ENCODE measurements at regions not wholly inside any gene's neighbourhood (a gene's known extent, or its start where the extent isn't known, plus 50 kb on each side); places are given as distances from the start of the nearest gene placed in this dataset.

DNA sequence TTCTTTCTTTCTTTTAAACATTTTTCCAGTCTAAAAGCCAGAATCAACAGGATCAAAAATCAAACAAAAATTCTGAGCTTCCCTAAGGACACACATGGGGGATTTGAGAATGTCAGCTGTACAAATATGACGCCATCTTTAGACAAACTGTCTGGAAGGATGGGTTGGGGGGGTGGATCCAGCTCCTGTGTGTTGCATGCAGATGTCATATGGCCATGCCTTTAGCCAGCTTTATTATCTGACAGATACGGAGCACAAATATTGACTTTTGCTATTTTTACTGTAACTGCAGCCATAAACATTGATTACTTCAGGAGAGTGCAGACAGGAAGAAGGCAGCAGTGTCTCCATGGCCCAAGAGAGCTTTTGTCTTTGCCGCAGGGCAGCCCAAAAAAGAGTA is 279.4 kb upstream of the ELAC2 start:
- no peak for DNase-seq

DNA sequence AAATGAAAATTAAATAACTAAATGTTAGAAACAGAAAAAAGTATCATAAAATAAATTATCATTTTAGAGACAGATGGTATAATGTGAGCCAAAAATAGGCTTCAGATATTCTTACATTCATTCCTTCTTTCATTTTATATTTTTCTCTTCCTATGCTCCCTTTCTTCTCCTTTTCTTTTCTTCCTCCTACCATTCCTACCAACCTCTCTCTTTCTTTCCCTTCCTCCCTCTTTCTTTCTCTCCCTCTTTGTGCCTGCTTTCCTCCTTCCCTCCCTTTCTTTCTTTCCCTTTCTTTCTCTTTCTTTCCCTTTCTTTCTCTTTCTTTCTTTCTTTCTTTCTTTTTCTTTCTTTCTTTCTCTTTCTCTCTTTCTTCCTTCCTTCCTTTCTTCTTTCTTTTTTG is 275.6 kb upstream of the ELAC2 start:
- DNase-seq = no peak

DNA sequence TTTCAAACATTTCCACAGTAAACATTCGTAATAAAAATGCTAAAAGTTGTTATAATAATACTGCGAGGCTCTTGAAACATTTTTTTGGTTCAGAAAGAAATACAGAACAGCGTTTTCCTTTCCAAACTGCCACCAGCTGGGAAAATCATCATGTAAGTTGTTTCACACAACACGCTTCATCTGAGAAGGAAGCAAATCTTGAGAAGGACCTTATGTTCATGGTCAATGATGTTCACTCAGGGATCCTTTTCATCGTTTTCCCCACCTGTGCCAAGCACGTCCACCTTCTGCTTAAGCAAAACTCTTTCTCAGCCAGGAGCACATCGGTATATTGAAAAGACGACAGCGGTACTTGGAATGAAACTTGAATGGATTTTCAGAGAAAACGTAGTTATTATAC is 274.5 kb upstream of the ELAC2 start:
- DNase-seq = no peak

DNA sequence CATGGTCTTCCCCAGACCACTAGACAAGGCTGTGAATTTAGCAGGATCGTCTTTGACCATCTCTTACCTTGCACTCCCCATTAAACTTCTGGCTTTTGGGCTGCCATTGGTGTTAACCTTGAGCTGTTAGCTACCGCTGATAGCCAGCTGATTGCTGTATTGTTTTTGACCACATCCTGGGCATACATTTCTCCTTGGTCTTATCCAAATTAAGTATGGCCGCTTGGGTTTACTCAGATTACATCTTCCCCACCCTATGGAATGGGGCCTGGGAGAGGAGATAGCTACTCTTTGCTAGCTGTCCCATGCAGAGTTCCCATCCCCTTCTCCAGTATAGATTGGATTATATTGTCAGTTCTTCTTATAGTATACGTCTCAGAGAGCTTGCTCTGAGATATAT is 270.4 kb upstream of the ELAC2 start:
- DNase-seq = no peak

DNA sequence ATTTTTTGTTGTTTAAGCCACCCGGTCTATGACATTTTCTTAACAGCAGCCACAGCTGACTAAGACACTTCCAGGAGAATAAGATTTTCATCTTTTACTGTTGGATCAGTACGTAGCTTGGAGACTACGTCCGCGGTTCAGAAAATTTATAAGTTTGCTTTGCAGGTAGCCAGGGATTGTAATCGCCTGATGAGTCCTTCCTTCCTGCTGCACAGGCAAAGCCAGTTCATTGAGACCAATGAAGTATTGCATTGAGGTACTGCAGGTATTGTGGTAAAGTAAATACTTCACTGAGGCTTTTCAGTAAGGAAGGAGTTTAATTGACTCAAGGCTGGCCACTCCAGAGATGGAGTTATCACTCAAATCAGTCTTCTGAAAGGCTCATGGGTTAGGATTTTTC is 269.4 kb upstream of the ELAC2 start:
- DNase-seq = no peak

DNA sequence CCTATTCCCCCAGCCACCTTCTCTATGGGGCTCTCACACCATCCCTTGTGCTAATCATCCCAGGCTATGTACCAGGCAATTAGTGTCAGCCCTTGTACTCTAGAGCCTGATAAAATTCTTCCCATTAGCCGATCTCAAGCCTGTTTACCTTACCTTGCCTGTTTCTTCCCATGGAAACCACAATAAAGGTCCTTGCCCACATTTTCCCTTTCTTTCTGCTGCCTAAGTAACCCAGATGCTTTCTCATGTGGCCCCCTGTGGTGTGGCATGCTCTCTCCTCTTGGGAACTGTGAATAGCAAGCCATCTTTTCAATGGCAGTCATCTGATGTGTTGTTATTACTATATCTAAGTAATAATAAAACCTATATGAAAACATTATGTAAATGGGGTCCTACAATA is 265.8 kb upstream of the ELAC2 start:
- DNase-seq = no peak

DNA sequence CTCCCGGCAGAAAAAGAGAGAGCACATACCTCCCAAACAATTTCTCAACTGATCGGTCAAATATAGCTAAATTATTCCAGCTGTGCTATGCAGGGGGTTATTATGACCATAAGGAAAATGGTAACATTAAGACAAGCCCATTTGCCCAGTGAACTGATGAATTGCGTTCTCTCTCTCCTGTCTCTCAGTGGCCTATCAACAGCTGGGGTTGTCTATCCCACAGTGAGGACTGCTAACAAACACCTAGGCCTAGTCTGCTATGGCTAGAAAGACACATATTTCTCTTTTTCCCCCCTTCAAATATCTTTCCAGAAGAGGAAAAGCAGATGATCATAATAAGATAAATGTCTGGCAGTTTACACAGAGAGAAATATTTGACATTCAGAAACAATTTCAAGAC is 263.8 kb upstream of the ELAC2 start:
- no peak for DNase-seq

DNA sequence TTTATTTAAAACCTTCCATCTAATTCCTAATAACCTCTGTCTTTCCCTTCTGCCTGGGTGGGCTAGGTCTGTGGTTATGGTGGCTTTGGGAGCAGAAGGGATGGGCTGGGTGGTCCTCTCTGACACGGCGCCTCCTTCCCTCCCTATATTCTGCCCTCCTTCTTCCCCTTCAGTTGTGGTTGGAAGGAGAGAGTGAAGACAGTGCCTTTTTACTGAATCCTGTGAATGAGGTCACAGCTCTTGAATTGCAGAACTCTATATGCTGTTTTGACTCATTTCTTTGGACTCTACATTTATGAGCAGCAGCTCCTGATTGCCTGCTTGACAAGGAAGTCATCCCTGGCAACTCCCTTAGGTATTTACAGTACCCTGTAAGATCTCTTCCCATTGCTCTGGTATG is 256.0 kb upstream of the ELAC2 start:
- no peak for DNase-seq

DNA sequence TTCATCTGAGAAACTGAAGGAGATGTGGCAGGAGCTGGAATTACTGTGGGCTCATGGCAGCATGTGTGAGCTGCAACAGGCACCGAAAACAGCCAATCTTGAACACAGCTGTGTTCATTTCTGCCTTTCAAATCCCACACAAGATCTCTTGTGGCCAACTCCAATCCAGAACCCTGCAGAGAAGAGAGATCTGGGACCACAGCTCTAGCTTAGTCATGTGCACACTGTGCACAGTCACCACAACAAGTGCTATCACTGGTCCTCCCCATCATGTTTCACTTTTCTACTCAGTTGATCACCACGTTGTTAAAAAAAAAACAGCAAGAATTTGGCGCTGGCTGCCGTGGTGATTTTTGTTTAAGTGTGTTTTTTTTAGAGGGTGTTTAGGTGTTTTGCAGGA is 254.5 kb upstream of the ELAC2 start:
- no peak for DNase-seq

DNA sequence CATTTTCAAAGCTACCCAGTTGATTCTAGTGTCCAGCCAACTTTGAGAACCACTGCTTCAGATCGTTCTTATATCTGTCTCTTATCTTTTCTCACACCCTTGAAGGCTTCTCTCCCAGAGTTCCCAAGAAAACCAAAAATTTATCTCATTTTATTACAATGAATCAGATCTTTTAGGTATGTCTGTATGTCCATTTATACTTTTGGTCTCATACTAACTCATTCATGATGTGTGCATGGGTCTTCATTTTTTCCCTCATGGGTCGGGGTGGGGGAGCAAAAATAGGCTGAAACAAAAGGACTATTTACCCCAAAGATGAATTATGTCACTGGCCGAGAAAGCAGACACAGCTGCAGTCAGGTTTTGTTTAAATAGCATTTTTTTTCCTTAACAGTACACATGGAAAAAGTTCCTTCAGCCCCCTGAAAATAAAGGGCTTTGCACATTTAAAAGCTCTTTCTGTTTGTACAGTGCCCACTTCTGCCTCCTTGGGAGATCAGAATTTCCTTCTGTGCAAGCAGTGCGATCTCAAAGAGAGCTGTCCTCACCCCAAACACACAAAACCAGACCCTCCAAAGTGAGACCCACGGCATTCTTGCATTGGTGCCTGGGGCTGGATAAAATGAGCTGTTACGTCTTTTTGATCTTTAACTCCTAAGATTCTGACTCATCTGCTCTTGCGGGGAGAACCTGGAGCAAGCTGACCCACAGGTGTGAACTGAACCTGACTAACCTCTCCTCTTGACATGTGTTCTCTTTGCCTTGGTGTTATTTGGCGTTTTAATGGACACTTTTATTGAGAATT is 251.2 kb upstream of the ELAC2 start:
- DNase-seq = no peak

DNA sequence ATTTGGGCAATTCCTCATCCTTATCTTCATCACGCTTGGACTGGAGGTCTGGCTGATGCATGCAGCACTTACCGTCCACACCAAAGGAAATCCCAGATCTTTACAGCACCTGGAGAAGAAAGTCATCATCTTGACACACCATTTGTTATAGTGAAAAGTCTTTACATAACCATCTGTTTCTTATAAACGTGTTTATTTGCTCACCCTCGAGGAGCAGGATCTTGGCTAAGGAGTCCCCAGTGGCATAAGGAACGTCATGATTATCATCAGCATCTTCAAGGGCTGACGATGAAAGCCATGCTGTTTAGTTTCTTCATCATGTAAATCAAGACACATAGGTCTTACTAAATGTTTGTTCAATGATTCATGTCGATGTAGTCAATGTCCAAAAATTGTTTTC is 248.8 kb upstream of the ELAC2 start:
- no peak for DNase-seq

DNA sequence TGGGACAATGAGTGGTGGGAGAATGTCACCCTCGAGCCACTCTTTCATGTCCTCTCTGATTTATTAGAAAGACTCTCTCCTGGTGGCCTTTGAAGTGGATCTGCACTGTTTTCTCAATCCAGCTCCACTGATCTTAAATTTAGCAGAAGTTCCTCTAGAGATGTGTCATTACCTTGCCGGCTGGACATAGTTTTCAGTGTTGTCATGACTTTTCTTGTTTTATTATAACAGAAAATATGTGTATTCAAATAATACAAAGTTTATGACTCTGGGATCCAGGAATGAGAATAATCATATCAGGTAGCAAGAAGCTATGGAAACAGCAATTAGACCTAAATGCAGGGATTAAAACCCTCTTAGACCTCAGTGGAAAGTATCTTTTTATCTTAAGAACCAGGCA is 247.5 kb upstream of the ELAC2 start:
- no peak for DNase-seq

DNA sequence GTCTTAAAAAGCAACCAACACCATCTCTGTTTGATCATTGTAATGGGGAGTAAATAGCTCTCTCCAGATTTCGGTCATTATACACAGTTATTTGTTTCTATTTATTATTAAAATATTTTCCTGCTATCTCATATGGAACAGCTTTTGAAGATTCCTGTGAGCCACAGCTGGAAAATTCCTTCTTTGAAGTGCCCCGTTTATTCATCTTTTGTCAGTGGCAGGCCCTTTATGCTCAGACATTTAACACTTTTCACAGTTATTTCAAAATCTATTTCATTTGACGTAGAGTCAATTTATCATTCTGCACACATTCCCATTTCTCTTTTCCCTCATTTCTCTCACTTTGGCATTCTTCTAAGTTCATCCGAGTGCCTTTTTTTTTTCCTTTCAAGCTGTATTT is 245.9 kb upstream of the ELAC2 start:
- DNase-seq = no peak

DNA sequence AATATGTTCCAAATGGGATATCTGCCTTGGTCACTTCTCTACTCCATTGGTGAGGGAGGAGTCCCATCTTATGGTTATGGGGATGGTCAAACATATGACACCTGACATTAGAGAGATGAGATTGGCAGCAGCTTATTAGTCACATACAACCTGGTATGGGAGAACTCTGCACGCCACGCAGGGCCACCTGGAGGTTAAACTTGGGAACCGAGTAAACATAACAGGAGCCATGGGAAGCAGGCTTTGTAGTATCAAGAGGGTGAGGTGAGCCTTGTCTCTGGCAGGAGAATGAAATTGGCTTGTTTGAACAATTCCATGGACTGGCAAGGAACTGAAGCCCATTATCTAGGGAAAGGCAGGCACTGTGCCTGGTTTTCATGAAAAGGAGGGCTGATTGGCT is 238.7 kb upstream of the ELAC2 start:
- DNase-seq = no peak

DNA sequence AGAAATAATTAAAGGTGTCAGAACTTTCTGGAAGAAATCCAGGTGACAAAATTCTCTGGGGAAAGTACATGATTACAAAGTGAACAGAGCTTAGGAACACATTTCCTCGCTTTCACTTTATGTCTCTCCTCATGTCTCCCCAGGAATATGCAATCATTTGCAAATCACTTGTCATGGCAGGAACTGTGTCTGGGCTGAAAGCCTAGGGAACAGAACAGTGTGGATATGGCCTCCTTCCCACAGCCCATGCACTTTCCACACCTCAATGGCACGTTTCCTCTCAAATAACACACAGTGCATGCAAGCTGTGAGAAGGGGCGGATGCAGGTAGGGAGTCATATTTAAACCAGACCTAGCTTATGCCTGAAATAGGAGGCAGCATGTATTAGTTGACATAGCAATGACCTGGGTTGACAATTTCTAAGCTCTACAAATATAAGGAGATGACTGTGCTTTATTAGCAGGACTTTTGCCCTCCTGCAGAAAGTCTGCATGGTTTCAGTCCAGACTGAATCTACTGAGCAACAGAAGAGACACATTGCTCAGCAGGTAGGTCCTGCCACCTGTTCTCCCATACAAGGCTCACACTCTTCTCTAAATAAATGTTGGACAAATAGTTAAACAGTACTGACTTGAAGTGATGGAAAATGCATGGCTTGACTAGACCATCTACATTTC is 236.0 kb upstream of the ELAC2 start:
- no peak for DNase-seq

DNA sequence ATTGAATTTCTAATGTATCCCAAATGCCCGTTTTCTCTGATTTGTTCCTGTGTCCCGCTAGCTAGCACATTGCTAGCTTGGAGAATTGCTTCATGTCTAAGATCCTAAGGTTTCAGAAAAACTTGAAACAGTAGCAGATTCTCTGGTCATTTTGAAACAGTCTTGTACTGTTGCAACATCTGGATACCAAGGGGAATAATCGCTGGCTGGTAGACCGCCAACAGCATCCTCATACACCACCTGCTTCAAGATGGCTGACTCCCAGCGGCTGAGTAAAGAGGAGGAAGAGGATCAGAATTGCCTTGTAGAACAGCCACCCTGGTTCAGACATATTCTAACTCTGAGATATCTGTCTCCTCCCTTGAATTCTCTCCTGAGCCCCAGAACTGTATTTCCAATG is 226.7 kb upstream of the ELAC2 start:
- no peak for DNase-seq

DNA sequence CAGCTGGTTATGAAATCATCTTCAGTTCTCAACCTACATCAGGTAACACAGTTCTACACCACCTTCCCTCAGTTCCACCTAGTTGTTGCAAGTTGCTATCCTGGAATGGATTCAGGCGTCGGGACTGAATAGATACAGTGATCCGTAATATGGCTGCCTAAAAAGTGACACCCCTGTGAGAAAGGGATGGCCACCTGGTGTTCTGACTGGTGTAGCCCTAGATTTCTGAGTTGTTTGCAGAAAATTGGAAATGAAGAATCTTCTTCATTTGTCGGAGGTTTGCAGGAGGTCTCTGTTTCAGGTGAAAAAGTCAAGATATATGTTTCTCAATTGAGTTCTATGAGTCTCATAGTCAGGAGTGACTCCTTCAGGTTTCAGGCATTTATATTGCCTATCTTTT is 225.8 kb upstream of the ELAC2 start:
- no peak for DNase-seq

DNA sequence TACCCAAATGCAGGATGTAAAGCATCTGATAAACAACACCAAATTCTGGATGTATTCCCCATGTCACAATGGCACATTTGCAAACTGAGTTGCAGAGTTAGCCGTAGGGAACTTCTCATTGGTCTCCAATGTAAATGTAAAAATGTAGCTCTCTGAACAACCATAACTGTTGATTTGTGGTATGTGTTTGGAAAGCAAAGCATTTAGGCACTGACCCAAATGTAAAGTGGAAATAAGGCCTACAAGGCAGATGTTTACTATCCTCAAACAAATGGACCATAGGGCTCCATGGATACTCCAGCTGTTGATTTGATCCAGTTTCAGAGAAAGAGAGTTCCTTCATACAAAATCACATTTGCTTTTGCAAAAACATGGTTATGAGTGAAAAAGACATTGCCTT is 223.0 kb upstream of the ELAC2 start:
- DNase-seq = no peak

DNA sequence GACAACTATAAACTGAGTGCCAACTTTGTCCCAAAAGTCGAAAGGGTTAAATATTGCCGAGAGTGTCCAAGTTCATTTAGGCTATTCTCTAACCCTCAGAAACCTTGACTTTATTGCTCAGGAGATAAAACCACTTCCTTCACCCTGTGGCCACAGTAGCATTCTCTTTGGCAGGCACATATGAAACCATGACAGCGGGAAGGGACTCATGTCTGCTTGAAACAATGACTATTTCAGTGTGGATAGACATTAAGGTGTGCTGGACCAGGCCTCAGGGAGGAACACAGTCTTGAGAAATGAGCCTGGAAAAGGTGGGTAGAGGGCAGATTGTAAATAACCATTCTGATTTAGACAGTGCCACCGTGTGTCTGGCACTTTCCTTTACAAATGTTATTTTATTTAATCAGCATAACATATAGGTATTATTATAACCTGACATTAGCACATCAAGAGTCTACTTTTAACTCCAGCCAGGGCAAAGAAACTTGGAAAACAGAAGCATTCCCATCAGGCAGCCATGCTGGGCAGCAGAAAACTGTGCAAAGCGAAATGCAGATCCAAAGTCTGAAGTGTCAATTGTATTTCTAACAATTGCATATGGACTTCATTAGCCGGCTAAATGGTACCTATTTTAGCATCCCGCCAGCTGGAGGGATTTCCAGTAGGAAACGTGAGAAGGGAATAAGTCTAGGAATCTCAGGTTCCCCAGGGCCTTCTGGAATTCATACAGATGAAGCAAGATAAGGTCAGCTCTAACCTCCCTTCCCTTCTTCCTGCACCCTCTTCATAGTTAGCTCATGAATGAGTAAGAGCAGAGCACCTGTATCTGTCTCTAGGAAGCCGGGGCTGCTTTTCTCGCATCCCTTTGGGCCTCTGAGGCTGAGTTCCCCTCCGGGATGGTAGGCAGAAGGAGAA is 212.8 kb upstream of the ELAC2 start:
- no peak for DNase-seq

DNA sequence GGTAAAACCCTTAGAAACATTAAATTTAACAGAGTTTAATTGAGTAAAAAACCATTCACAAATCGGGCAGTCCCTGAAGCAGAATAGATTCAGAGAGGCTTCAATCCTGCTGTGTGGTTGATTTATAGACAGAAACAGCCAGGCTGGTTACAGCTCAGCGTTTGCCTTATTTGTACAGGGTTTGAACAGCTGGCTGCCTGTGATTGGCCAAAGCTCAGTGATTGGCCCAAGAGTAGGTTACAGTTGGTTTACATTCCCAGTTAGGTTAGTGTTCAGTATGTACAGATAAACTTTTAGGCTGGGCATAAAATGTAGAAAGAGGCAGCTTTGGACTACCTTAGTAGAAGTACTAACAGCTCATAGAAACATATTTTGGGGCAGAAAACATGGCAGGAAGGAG is 210.4 kb upstream of the ELAC2 start:
- DNase-seq = no peak

DNA sequence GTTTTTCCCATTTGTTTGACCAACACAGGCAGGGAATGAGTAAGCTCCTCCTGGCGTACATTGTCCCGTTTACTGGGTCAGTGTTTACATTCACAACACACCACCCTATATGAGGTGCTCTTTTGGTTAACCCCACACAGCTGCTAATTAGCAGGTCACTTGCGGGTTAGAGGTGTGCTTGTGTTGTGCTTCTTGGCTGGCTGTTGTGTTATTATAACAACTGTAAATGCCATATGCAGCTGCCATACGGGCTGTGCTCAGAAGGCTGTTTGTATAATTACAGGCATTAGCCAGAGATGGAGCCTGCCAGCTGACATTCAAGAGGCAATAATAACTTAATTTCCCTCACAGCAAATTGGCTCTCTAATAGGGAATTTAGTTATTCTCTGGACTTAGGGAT is 205.1 kb upstream of the ELAC2 start:
- no peak for DNase-seq

DNA sequence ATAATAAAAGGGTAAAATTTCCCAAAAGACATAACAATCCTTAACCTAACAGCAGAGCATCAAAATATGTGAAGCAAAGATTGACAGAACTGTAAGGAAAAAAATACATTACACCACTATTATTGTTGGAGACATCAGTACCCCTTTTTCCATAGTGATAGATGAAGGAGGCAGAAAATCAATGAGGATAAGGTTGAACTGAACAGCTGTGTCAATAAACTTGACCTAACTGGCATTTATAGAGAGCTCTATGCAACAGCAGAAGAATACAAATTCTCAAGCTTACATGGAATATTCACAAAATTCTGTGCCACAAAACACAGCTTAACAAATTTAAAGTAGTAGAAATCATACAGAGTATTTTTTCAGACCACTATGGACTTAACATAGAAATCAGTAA is 195.0 kb upstream of the ELAC2 start:
- DNase-seq = no peak

DNA sequence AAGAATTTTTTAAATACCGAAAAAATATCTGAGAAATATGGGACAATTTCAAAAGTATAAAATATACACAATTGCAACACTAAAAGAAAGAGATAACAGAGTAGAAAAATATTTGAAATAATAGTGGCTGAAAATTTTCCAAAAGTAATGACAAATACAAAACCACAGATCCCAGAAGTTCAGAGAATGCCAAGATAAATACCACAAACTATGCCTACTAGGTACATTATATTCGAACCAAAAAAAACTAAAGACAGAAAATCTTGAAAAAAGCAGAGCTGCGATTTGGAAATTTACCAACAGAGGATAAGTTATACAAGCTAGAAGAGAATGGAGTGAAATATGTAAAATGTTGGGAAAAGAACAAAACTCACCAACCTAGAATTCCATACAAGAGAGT is 191.3 kb upstream of the ELAC2 start:
- no peak for DNase-seq
